ENCODE measurements at regions not wholly inside any gene's neighbourhood (a gene's known extent, or its start where the extent isn't known, plus 50 kb on each side); places are given as distances from the start of the nearest gene placed in this dataset.

- no peak for TF ChIP-seq CTCF (IDR thresholded peaks at IDR 0.05)
Observed at GRCh38 chr2:81940266-81940955, 1635.9 kb upstream of the LRRTM1 start.

- TF ChIP-seq CTCF (IDR thresholded peaks at IDR 0.05): no peak
Observed at GRCh38 chr2:81937944-81938343, 1633.4 kb upstream of the LRRTM1 start.

GRCh38 chr2:81903534-81903933 is 1599.0 kb upstream of the LRRTM1 start:
- no peak for TF ChIP-seq CTCF (IDR thresholded peaks at IDR 0.05)

- TF ChIP-seq CTCF (IDR thresholded peaks at IDR 0.05): peak; percentile 49; the same call in 1 of the 2 replicates
Observed at GRCh38 chr2:81901017-81901416, 1596.5 kb upstream of the LRRTM1 start.

GRCh38 chr2:81895620-81896250 is 1591.2 kb upstream of the LRRTM1 start:
- no peak for TF ChIP-seq CTCF (IDR thresholded peaks at IDR 0.05)

GRCh38 chr2:81894451-81894990 is 1590.0 kb upstream of the LRRTM1 start:
- peak; percentile 41 for TF ChIP-seq CTCF (IDR thresholded peaks at IDR 0.05)

GRCh38 chr2:81876624-81877023 is 1572.1 kb upstream of the LRRTM1 start:
- no peak for TF ChIP-seq CTCF (IDR thresholded peaks at IDR 0.05)
